Endothelial cell (in vitro differentiated cells): ENCODE measurements at regions not wholly inside any gene's neighbourhood (a gene's known extent, or its start where the extent isn't known, plus 50 kb on each side); places are given as distances from the start of the nearest gene placed in this dataset.
A peak's percentile ranks its signal among the peaks of the same experiment; 100 is the strongest.

Experiments used
- DNase-seq: peaks from one replicate; pipeline ENCODE4 v3.0.0; 2021; ENCODE audit warnings: low spot score
- H3K27ac Mint-ChIP-seq: one replicate; pipeline ENCODE4 v1.8.0; 2021; ENCODE audit warnings: mixed read lengths, inconsistent platforms; ENCODE audit not compliant: unreplicated experiment
- H3K27me3 Mint-ChIP-seq: one replicate; pipeline ENCODE4 v1.8.0; 2021; ENCODE audit warnings: mild to moderate bottlenecking, moderate library complexity, mixed read lengths, inconsistent platforms; ENCODE audit not compliant: unreplicated experiment
- H3K36me3 Mint-ChIP-seq: one replicate; pipeline ENCODE4 v1.8.0; 2021; ENCODE audit warnings: mild to moderate bottlenecking, low read depth, mixed read lengths, inconsistent platforms; ENCODE audit not compliant: unreplicated experiment
- H3K4me1 Mint-ChIP-seq: one replicate; pipeline ENCODE4 v1.8.0; 2021; ENCODE audit warnings: mild to moderate bottlenecking, mixed read lengths, inconsistent platforms; ENCODE audit not compliant: unreplicated experiment
- H3K4me3 Mint-ChIP-seq: one replicate; pipeline ENCODE4 v1.8.0; 2021; ENCODE audit warnings: mild to moderate bottlenecking, mixed read lengths, inconsistent platforms; ENCODE audit not compliant: unreplicated experiment
- H3K9me3 Mint-ChIP-seq: one replicate; pipeline ENCODE4 v1.8.0; 2021; ENCODE audit warnings: mixed read lengths, inconsistent platforms; ENCODE audit not compliant: unreplicated experiment
- TF ChIP-seq, protein P1 (sequence below): fragments of 200-600 bp; sonication (generic); IDR thresholded peaks from one replicate; pipeline ENCODE4 v1.5.0; 2021; ENCODE audit warnings: antibody characterized with exemption; ENCODE audit not compliant: unreplicated experiment

DNA sequence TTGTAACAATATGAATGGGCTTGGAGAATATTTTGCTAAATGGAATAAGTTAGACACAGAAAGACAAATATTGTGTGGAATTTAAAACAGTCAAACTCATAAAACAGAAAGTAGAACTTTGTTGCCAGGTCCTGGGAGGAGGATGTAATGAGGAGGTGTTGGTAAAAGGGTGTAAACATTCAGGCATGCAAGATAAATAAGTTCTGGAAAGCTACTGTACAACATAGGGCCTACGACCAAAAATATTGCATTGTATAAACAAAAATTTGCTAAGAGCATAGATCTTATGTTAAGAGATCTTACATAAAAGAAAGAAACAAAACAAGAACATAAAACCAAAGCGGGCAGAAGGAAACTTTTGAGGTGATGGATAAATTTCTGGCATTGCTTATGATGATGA, 1907.8 kb upstream of the PCDH20 start:
- Mint-ChIP-seq H3K9me3 (no peaks in the 10 kb centered on the region), H3K27me3 (no peaks in the 10 kb centered on the region), H3K27ac (no peak overlapping the region), H3K4me3 (no peak overlapping the region), H3K4me1 (no peaks in the 10 kb centered on the region), H3K36me3 (no peaks in the 10 kb centered on the region)
- DNase-seq: no peak
- TF ChIP-seq, protein P1, sequence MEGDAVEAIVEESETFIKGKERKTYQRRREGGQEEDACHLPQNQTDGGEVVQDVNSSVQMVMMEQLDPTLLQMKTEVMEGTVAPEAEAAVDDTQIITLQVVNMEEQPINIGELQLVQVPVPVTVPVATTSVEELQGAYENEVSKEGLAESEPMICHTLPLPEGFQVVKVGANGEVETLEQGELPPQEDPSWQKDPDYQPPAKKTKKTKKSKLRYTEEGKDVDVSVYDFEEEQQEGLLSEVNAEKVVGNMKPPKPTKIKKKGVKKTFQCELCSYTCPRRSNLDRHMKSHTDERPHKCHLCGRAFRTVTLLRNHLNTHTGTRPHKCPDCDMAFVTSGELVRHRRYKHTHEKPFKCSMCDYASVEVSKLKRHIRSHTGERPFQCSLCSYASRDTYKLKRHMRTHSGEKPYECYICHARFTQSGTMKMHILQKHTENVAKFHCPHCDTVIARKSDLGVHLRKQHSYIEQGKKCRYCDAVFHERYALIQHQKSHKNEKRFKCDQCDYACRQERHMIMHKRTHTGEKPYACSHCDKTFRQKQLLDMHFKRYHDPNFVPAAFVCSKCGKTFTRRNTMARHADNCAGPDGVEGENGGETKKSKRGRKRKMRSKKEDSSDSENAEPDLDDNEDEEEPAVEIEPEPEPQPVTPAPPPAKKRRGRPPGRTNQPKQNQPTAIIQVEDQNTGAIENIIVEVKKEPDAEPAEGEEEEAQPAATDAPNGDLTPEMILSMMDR: no peak

DNA sequence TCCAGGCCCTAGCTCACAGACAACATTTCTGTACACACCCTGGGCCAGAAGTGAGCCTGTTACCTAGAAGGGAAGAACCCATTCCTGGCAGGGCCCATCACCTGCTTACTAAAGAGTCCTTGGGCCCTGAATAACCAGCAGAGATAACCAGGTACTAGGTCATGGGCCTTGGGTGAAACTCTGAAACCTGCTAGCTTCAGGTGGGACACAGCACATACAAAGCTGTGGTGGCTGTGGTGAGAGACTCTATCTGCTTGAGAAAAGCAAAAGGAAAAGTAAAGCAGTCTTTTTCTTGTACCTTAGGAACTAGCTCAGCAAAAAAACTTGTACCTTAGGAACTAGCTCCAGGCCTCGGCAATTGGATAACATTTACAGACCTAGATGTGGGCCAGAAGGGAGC, 1895.9 kb upstream of the PCDH20 start:
- Mint-ChIP-seq H3K27me3 (no peaks in the 10 kb centered on the region), H3K4me1 (peaks cover 9% of the 10 kb centered on the region), H3K4me3 (no peak overlapping the region), H3K9me3 (no peaks in the 10 kb centered on the region), H3K36me3 (no peaks in the 10 kb centered on the region), H3K27ac (no peak overlapping the region)
- DNase-seq: no peak
- TF ChIP-seq, protein P1: no peak

- Mint-ChIP-seq H3K4me1 (peaks cover 9% of the 10 kb centered on the region), H3K9me3 (peaks cover 3% of the 10 kb centered on the region), H3K36me3 (no peaks in the 10 kb centered on the region), H3K4me3 (no peak overlapping the region), H3K27me3 (no peaks in the 10 kb centered on the region), H3K27ac (no peak overlapping the region)
- DNase-seq: no peak
- TF ChIP-seq, protein P1: no peak
Measured at GRCh38 chr13:63308549-63309165, 1893.0 kb upstream of the PCDH20 start.

DNA sequence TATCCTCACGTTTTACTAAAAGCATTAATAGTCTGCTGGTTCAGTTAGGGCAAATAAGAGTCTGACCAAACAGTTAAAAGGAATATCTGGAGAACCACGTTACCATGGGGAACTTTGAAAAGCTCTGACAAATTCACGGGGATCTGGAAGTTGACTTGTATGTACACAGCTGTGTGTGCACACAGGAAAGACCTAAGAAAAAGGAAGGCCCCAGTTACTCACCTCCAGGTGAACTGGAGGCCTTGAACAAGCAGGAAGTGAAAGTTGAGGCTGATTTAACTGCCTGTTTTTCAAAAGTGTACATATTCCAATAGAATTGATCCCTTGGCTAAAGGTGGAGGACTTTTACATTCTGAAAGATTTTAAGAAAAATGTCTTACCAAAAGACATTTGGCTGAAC, 1891.6 kb upstream of the PCDH20 start:
- H3K9me3 Mint-ChIP-seq: peaks cover 3% of the 10 kb centered on the region
- peak overlapping the region; percentile 43 for H3K27ac Mint-ChIP-seq
- no peaks in the 10 kb centered on the region for H3K36me3 Mint-ChIP-seq
- H3K4me1 Mint-ChIP-seq: peaks cover 9% of the 10 kb centered on the region
- no peak overlapping the region for H3K4me3 Mint-ChIP-seq
- no peak for DNase-seq
- TF ChIP-seq, protein P1: no peak
- H3K27me3 Mint-ChIP-seq: no peaks in the 10 kb centered on the region

- Mint-ChIP-seq H3K36me3 (no peaks in the 10 kb centered on the region), H3K9me3 (peaks cover 3% of the 10 kb centered on the region), H3K27ac (no peak overlapping the region), H3K4me1 (peaks cover 9% of the 10 kb centered on the region), H3K27me3 (no peaks in the 10 kb centered on the region), H3K4me3 (no peak overlapping the region)
- no peak for DNase-seq
- TF ChIP-seq, protein P1: no peak
Measured at GRCh38 chr13:63305641-63306133, 1890.0 kb upstream of the PCDH20 start.
